ENCODE measurements at regions not wholly inside any gene's neighbourhood (a gene's known extent, or its start where the extent isn't known, plus 50 kb on each side); places are given as distances from the start of the nearest gene placed in this dataset.

DNA sequence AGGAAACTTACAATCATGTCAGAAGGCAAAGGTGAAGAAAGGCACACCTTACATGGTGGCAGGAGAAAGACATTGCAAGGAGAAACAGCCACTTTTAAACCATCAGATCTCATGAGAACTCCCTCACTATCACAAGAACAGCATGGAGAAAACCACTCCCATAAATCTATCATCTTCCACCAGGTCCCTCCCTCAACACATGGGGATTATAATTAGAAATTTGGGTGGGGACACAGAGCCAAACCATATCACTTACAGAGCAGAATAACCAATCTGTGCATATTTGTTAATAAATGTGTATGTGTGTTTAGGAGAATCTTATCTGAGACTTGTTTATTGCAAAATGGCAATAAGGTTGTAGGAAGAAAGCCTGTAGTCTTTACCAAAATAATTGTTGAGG lies 205.2 kb upstream of the ANO3 start:
- H3K79me2 ChIP-seq (ENCODE audit: control insufficient read depth, insufficient read depth, low read length) = no peaks in the 10 kb centered on the region
- H3K4me2 ChIP-seq (ENCODE audit: extremely low read depth, insufficient read depth, low read length) = no peak overlapping the region
- no peaks in the 10 kb centered on the region for H3K36me3 ChIP-seq (ENCODE audit: control insufficient read depth, insufficient read depth, low read length)
- DNase-seq (ENCODE audit: low read depth in 2 of 2) = no peak
- H4K20me1 ChIP-seq (ENCODE audit: control insufficient read depth, extremely low read depth, insufficient read depth, low read length) = no peaks in the 10 kb centered on the region
- no peak overlapping the region for H3K9ac ChIP-seq (ENCODE audit: insufficient read depth, low read length)
- H3K9me3 ChIP-seq (ENCODE audit: control insufficient read depth, insufficient read depth, low read depth, low read length) = no peaks in the 10 kb centered on the region
- no peaks in the 10 kb centered on the region for H3K4me1 ChIP-seq (ENCODE audit: control insufficient read depth, extremely low read depth, insufficient read depth, low read length)
- no peak overlapping the region for H2AFZ ChIP-seq (ENCODE audit: low read length)
- no peak overlapping the region for H3K27ac ChIP-seq (ENCODE audit: insufficient read depth, low read length)
- TF ChIP-seq, protein P1, sequence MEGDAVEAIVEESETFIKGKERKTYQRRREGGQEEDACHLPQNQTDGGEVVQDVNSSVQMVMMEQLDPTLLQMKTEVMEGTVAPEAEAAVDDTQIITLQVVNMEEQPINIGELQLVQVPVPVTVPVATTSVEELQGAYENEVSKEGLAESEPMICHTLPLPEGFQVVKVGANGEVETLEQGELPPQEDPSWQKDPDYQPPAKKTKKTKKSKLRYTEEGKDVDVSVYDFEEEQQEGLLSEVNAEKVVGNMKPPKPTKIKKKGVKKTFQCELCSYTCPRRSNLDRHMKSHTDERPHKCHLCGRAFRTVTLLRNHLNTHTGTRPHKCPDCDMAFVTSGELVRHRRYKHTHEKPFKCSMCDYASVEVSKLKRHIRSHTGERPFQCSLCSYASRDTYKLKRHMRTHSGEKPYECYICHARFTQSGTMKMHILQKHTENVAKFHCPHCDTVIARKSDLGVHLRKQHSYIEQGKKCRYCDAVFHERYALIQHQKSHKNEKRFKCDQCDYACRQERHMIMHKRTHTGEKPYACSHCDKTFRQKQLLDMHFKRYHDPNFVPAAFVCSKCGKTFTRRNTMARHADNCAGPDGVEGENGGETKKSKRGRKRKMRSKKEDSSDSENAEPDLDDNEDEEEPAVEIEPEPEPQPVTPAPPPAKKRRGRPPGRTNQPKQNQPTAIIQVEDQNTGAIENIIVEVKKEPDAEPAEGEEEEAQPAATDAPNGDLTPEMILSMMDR (conservative IDR thresholded peaks at IDR 0.05 in 1 of 2, IDR thresholded peaks at IDR 0.05 in 1 of 2; ENCODE audit: low read depth in 1 of 2, low read length in 2 of 2) = no peak
- TF ChIP-seq EZH2 (IDR thresholded peaks at IDR 0.05; ENCODE audit: low read length, missing control alignments) = no peak
- H3K4me3 ChIP-seq (replicated peaks in 1 of 4; ENCODE audit: control extremely low read depth in 1 of 4, insufficient read depth in 1 of 4, low read depth in 3 of 4, low read length in 4 of 4) = no peak overlapping the region
- no peaks in the 10 kb centered on the region for H3K27me3 ChIP-seq (ENCODE audit: control insufficient read depth, insufficient read depth, low read length)

DNA sequence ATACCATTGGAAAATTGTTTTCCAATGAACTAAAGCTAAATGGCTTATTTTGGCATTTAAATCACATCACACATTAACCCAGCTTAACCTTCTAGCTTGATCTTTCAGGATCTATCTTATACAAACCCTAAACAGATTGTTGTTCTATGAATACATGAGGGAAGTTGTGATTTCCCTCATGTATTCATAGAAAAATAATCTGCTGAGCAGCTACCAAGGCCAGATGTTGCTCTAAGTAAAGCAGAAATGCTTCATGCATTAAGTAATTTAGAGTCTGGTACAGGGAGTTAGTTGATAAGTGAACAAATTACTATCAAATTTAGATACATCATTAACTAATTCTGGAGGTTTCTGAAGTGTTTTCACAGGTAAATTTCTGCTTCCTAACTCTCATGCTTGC lies 204.6 kb upstream of the ANO3 start:
- Histone ChIP-seq H3K27ac (ENCODE audit: insufficient read depth, low read length) (no peak overlapping the region), H3K27me3 (ENCODE audit: control insufficient read depth, insufficient read depth, low read length) (no peaks in the 10 kb centered on the region), H3K4me3 (replicated peaks in 1 of 4; ENCODE audit: control extremely low read depth in 1 of 4, insufficient read depth in 1 of 4, low read depth in 3 of 4, low read length in 4 of 4) (no peak overlapping the region), H3K36me3 (ENCODE audit: control insufficient read depth, insufficient read depth, low read length) (no peaks in the 10 kb centered on the region), H4K20me1 (ENCODE audit: control insufficient read depth, extremely low read depth, insufficient read depth, low read length) (no peaks in the 10 kb centered on the region), H3K9ac (ENCODE audit: insufficient read depth, low read length) (no peak overlapping the region), H3K4me2 (ENCODE audit: extremely low read depth, insufficient read depth, low read length) (no peak overlapping the region), H3K79me2 (ENCODE audit: control insufficient read depth, insufficient read depth, low read length) (no peaks in the 10 kb centered on the region), H2AFZ (ENCODE audit: low read length) (no peak overlapping the region), H3K9me3 (ENCODE audit: control insufficient read depth, insufficient read depth, low read depth, low read length) (no peaks in the 10 kb centered on the region), H3K4me1 (ENCODE audit: control insufficient read depth, extremely low read depth, insufficient read depth, low read length) (no peaks in the 10 kb centered on the region)
- no peak for TF ChIP-seq EZH2 (IDR thresholded peaks at IDR 0.05; ENCODE audit: low read length, missing control alignments)
- TF ChIP-seq, protein P1 (conservative IDR thresholded peaks at IDR 0.05 in 1 of 2, IDR thresholded peaks at IDR 0.05 in 1 of 2; ENCODE audit: low read depth in 1 of 2, low read length in 2 of 2) = no peak
- DNase-seq (ENCODE audit: low read depth in 2 of 2) = no peak

DNA sequence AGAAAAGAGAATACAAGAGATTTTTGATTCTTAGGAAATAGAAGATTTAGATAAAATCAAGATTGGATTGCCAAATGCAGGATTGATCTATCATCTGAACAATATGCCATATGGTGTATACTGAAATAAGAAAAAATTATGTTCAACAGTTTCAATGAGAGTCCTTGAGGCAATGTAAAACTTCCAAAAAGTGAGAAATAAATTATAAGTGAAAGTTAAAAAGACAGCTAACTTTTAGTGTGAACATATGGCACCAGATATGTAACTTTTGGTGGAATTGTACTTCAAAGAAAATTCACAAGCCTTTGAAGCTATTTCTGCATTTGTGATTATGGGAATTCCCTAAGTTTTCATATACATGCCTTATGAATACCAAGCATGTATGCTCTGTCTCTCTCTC lies 200.5 kb upstream of the ANO3 start:
- Histone ChIP-seq H3K27ac (ENCODE audit: insufficient read depth, low read length) (no peak overlapping the region), H3K27me3 (ENCODE audit: control insufficient read depth, insufficient read depth, low read length) (no peaks in the 10 kb centered on the region), H3K4me2 (ENCODE audit: extremely low read depth, insufficient read depth, low read length) (no peak overlapping the region), H2AFZ (ENCODE audit: low read length) (no peak overlapping the region), H3K4me3 (replicated peaks in 1 of 4; ENCODE audit: control extremely low read depth in 1 of 4, insufficient read depth in 1 of 4, low read depth in 3 of 4, low read length in 4 of 4) (no peak overlapping the region), H3K4me1 (ENCODE audit: control insufficient read depth, extremely low read depth, insufficient read depth, low read length) (no peaks in the 10 kb centered on the region), H3K36me3 (ENCODE audit: control insufficient read depth, insufficient read depth, low read length) (no peaks in the 10 kb centered on the region), H3K79me2 (ENCODE audit: control insufficient read depth, insufficient read depth, low read length) (no peaks in the 10 kb centered on the region), H4K20me1 (ENCODE audit: control insufficient read depth, extremely low read depth, insufficient read depth, low read length) (no peaks in the 10 kb centered on the region), H3K9me3 (ENCODE audit: control insufficient read depth, insufficient read depth, low read depth, low read length) (no peaks in the 10 kb centered on the region), H3K9ac (ENCODE audit: insufficient read depth, low read length) (no peak overlapping the region)
- DNase-seq (ENCODE audit: low read depth in 2 of 2) = no peak
- TF ChIP-seq, protein P1 (conservative IDR thresholded peaks at IDR 0.05 in 1 of 2, IDR thresholded peaks at IDR 0.05 in 1 of 2; ENCODE audit: low read depth in 1 of 2, low read length in 2 of 2) = no peak
- no peak for TF ChIP-seq EZH2 (IDR thresholded peaks at IDR 0.05; ENCODE audit: low read length, missing control alignments)

All from fibroblast of lung (primary cell).